ENCODE measurements at regions not wholly inside any gene's neighbourhood (a gene's known extent, or its start where the extent isn't known, plus 50 kb on each side); places are given as distances from the start of the nearest gene placed in this dataset.

DNA sequence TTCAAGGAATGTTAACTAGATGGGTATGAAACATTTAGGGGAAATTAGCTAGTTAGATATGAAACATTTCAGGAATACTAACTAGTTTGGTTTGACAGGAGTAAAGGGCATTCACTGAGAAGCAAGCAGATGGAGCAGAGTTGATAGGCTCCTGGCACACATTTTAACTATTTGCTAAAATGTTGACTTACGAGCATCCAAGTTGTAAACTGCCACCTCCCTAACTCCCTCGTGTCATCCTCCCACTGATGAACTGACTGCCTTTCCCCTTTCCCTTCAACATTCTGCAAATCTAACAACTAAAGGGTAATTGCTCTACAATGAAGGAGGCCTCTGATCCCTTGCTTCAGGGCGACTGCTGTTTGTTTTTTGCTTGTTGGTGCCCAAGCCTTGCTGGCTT is 580.4 kb upstream of the FAM98A start (continued):
- TF ChIP-seq MLX (CRISPR knock-in tag; IDR thresholded peaks at IDR 0.05) (no peak), ZNF263 (CRISPR knock-in tag; IDR thresholded peaks at IDR 0.05; ENCODE audit: low read depth) (no peak), TCF7 (CRISPR knock-in tag; IDR thresholded peaks at IDR 0.05; ENCODE audit: low read depth) (no peak), SMAD3 (CRISPR knock-in tag; IDR thresholded peaks at IDR 0.05; ENCODE audit: borderline replicate concordance) (no peak), GRHL2 (CRISPR knock-in tag; IDR thresholded peaks at IDR 0.05; ENCODE audit: insufficient replicate concordance, severe bottlenecking) (no peak), SOX15 (CRISPR knock-in tag; IDR thresholded peaks at IDR 0.05) (no peak), ZNF425 (CRISPR knock-in tag; conservative IDR thresholded peaks at IDR 0.05) (no peak), RELA (CRISPR knock-in tag; IDR thresholded peaks at IDR 0.05; ENCODE audit: borderline replicate concordance) (no peak), PRRX2 (CRISPR knock-in tag; IDR thresholded peaks at IDR 0.05) (no peak), ATF1 (CRISPR knock-in tag; IDR thresholded peaks at IDR 0.05) (no peak), ZNF317 (CRISPR knock-in tag; IDR thresholded peaks at IDR 0.05; ENCODE audit: borderline replicate concordance, low read depth) (no peak)
- TF ChIP-seq, protein P1, sequence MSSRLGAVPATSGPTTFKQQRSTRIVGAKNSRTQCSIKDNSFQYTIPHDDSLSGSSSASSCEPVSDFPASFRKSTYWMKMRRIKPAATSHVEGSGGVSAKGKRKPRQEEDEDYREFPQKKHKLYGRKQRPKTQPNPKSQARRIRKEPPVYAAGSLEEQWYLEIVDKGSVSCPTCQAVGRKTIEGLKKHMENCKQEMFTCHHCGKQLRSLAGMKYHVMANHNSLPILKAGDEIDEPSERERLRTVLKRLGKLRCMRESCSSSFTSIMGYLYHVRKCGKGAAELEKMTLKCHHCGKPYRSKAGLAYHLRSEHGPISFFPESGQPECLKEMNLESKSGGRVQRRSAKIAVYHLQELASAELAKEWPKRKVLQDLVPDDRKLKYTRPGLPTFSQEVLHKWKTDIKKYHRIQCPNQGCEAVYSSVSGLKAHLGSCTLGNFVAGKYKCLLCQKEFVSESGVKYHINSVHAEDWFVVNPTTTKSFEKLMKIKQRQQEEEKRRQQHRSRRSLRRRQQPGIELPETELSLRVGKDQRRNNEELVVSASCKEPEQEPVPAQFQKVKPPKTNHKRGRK (CRISPR knock-in tag; IDR thresholded peaks at IDR 0.05; ENCODE audit: borderline replicate concordance): no peak

- Mint-ChIP-seq H3K27ac (no peak overlapping the region), H3K27me3 (ENCODE audit: low read depth) (no peaks in the 10 kb centered on the region), H3K4me3 (no peak overlapping the region), H3K36me3 (no peaks in the 10 kb centered on the region), H3K9me3 (peaks cover 10% of the 10 kb centered on the region), H3K4me1 (no peaks in the 10 kb centered on the region)
- no peak for ATAC-seq
- POLR2A ChIA-PET: no interaction called here
- TF ChIP-seq, protein P2, sequence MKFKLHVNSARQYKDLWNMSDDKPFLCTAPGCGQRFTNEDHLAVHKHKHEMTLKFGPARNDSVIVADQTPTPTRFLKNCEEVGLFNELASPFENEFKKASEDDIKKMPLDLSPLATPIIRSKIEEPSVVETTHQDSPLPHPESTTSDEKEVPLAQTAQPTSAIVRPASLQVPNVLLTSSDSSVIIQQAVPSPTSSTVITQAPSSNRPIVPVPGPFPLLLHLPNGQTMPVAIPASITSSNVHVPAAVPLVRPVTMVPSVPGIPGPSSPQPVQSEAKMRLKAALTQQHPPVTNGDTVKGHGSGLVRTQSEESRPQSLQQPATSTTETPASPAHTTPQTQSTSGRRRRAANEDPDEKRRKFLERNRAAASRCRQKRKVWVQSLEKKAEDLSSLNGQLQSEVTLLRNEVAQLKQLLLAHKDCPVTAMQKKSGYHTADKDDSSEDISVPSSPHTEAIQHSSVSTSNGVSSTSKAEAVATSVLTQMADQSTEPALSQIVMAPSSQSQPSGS (CRISPR knock-in tag; IDR thresholded peaks at IDR 0.05; ENCODE audit: borderline replicate concordance, low read depth): no peak
- TF ChIP-seq NR2C2 (CRISPR knock-in tag; IDR thresholded peaks at IDR 0.05) (no peak), IRF2 (CRISPR knock-in tag; IDR thresholded peaks at IDR 0.05; ENCODE audit: borderline replicate concordance, low read depth) (no peak)
- CTCF ChIA-PET: no interaction called here
- DNase-seq (ENCODE audit: low spot score): no peak
These were observed 579.4 kb upstream of the FAM98A start for GRCh38 chr2:34178482-34178881.

DNA sequence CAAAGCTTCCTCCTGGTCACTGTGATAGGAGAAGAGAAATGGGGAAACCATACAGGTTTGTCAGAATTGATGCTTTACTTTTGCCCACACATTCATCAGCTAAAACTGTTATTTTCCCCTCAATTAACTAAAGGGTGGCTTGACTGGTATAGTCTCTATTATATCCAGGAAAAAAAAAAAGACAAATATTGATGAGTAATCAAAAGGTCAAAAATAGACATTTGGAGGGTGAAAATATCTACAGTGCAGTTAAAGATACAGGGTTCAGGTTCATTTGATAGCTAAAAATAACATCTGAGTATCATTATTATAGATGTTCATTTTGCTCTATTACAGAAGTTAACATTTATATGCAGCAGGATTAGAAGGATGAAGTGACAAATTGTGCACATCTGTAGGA is 577.6 kb upstream of the FAM98A start:
- H3K4me1 Mint-ChIP-seq: no peaks in the 10 kb centered on the region
- DNase-seq (ENCODE audit: low spot score) (no peak), ATAC-seq (no peak)
- POLR2A ChIA-PET: interaction anchor here (0.6 kb wide), 1 partner anchor 579 kb away, joined by 4 read pairs; no protein-coding TSS in a partner anchor
- CTCF ChIA-PET: interaction anchor here (0.8 kb wide), 1 partner anchor 371 kb away, joined by 3 read pairs; no protein-coding TSS in a partner anchor
- no peak overlapping the region for H3K4me3 Mint-ChIP-seq
- no peaks in the 10 kb centered on the region for H3K27me3 Mint-ChIP-seq (ENCODE audit: low read depth)
- no peak overlapping the region for H3K27ac Mint-ChIP-seq
- peaks cover 13% of the 10 kb centered on the region for H3K9me3 Mint-ChIP-seq
- peaks cover 6% of the 10 kb centered on the region for H3K36me3 Mint-ChIP-seq
- TF ChIP-seq ZNF416 (CRISPR knock-in tag; IDR thresholded peaks at IDR 0.05) (no peak), ZBTB21 (CRISPR knock-in tag; IDR thresholded peaks at IDR 0.05; ENCODE audit: borderline replicate concordance) (no peak), HMGXB4 (CRISPR knock-in tag; IDR thresholded peaks at IDR 0.05) (no peak), ZNF396 (CRISPR knock-in tag; IDR thresholded peaks at IDR 0.05; ENCODE audit: borderline replicate concordance) (no peak), NR1H2 (CRISPR knock-in tag; IDR thresholded peaks at IDR 0.05) (no peak), ATF1 (CRISPR knock-in tag; IDR thresholded peaks at IDR 0.05) (no peak), JUN (CRISPR knock-in tag; IDR thresholded peaks at IDR 0.05) (no peak)
- TF ChIP-seq, protein P2 (CRISPR knock-in tag; IDR thresholded peaks at IDR 0.05; ENCODE audit: borderline replicate concordance, low read depth): no peak
- TF ChIP-seq, protein P3, sequence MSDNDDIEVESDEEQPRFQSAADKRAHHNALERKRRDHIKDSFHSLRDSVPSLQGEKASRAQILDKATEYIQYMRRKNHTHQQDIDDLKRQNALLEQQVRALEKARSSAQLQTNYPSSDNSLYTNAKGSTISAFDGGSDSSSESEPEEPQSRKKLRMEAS (CRISPR knock-in tag; IDR thresholded peaks at IDR 0.05): no peak

All from WTC11 (cell line).